AG09309 (cell line): ENCODE measurements at regions not wholly inside any gene's neighbourhood (a gene's known extent, or its start where the extent isn't known, plus 50 kb on each side); places are given as distances from the start of the nearest gene placed in this dataset.

Experiments used
- DNase-seq: peaks from one replicate; pipeline ENCODE4 v3.0.0-alpha.2; 2010; ENCODE audit warnings: low read depth
- H3K4me3 ChIP-seq: 2 replicates; pipeline ENCODE4 v1.5.1; 2011; ENCODE audit warnings: mild to moderate bottlenecking, low read depth, low read length, moderate library complexity; ENCODE audit not compliant: control insufficient read depth
- TF ChIP-seq, protein P1 (sequence below): IDR thresholded peaks from 2 replicates; pipeline ENCODE4 v1.5.1; 2011; ENCODE audit warnings: mild to moderate bottlenecking, low read depth, low read length, inconsistent platforms; ENCODE audit not compliant: insufficient read depth, control insufficient read depth; ENCODE audit errors: missing control alignments

DNA sequence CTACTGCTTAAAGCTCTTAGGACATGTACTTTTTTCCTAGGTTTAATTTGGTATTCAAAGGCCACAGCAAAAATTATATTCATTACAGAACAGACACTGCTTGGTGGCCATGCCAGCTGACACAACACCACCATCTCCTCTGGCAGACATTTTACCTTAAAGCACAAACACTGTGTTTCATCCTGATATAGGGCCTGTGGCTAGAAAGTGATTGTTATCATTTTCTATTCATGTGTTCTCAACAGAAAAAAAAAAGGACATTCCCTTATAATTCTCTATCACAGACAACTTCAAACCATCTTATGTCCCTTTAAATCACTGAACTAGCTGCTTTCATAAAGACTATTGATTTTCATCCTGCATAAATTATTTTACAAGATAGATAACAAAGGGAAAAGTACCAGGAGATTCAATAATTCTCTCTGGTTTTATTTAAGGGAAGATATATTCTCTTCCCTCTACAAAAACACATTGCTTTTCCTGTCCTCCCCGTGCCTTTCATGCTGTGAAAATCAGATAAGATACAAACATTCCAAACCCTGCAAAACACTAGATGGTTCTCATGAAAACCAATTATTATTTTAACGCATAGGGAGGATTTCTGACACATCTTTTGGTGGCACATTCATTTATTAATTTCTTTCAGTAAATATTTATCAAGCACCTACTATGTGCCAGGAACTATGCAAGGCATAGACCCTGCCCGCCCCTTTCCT lies 139.3 kb upstream of the TMCC3 start:
- no peak overlapping the region for H3K4me3 ChIP-seq
- DNase-seq, result no peak
- TF ChIP-seq, protein P1, sequence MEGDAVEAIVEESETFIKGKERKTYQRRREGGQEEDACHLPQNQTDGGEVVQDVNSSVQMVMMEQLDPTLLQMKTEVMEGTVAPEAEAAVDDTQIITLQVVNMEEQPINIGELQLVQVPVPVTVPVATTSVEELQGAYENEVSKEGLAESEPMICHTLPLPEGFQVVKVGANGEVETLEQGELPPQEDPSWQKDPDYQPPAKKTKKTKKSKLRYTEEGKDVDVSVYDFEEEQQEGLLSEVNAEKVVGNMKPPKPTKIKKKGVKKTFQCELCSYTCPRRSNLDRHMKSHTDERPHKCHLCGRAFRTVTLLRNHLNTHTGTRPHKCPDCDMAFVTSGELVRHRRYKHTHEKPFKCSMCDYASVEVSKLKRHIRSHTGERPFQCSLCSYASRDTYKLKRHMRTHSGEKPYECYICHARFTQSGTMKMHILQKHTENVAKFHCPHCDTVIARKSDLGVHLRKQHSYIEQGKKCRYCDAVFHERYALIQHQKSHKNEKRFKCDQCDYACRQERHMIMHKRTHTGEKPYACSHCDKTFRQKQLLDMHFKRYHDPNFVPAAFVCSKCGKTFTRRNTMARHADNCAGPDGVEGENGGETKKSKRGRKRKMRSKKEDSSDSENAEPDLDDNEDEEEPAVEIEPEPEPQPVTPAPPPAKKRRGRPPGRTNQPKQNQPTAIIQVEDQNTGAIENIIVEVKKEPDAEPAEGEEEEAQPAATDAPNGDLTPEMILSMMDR, result no peak

DNA sequence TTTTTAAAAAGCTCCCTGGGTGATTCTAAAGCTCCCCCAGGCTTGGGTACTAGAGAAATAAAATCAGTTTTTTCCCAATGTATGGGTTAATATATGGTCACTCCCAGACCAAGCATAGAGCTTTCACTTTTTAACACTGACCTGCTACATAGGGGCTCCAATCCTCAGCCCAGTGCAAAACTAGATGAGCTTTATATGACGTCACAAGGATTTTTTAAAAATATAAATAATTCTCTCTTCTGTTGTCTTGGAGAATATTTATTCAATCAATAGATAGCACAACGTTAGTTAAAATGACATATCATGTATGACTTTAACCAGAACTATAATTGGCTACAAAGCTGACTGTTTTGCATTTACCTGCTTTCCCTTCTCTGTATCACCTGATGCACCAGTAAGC lies 137.9 kb upstream of the TMCC3 start:
- no peak overlapping the region for H3K4me3 ChIP-seq
- TF ChIP-seq, protein P1, result no peak
- no peak for DNase-seq

DNA sequence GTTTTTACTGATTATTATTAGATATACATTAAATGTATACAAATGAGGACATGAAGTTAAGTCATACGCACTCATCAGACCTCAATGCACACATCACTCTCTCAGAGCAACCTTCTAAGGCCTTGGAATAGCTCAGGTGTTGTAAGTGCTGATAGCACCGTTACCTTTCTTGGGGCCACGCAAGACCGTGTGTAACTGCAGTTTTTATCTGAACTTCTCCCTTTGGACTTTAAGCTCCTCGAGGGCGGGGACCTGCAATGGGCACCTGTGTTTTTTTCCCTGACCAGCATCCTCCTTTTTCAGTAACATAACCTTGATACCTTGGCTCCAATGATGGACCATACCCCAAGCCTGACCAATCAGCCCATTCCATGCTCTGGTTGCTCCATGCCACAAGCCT lies 136.5 kb upstream of the TMCC3 start:
- TF ChIP-seq, protein P1, result no peak
- no peak for DNase-seq
- no peak overlapping the region for H3K4me3 ChIP-seq

DNA sequence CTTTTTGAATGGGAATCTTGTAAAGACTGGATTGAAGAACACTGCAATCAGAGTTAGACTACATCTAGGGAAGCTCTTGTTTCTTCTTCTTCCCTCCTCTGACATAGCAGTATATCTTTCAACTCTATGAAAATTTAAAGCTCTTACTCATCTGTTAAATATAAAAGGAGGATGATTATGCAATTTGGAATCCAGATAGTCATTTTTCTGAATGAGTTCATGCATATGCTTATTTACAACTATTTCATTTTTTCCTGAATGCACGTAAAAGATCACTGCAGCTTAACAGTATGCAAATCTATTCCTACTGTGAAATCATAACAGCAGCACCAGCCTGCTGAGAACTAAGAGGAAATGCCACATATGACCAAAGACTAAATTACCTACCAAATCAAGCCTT lies 133.5 kb upstream of the TMCC3 start:
- DNase-seq, result no peak
- H3K4me3 ChIP-seq, result no peak overlapping the region
- TF ChIP-seq, protein P1, result no peak

DNA sequence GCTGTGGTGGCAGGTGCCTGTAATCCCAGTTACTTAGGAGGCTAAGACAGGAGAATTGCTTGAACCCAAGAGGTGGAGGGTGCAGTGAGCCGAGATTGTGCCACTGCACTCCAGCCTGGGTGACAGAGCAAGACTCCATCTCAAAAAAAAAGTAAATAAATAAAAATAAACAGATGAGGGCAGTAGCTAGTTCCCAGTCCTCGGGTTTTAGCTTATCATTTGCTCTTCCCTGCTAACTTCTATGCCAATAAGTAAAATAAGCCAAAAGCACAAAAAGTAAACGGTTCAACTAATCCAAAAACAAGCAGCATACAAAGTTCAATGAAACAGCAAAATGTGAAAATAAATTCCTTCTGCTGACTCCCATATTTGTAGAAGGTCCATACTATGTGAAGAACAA lies 133.0 kb upstream of the TMCC3 start:
- no peak for DNase-seq
- H3K4me3 ChIP-seq, result no peak overlapping the region
- TF ChIP-seq, protein P1, result no peak

DNA sequence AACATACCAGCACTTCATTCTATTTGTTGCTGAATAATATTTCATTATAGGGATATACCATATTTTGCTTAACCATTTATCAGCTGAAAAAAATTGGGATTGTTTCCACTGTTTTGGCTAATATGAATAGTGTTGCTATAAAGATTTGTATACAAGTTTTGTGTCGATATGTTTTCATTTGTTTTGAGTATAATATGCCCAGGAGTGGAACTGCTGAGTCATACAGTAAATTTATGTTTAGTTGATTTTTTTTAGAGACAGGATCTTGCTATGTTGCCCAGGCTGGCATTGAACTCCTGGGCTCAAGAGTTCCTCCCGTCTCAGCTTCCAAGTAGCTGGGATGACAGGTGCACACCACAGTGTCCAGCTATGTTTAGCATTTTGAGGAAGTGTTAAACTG lies 131.5 kb upstream of the TMCC3 start:
- DNase-seq, result no peak
- H3K4me3 ChIP-seq, result no peak overlapping the region
- TF ChIP-seq, protein P1, result no peak
